PFSK-1 (cell line): ENCODE measurements at regions not wholly inside any gene's neighbourhood (a gene's known extent, or its start where the extent isn't known, plus 50 kb on each side); places are given as distances from the start of the nearest gene placed in this dataset.

Source experiments
- FOXP2 ChIP-seq: optimal IDR thresholded peaks from 2 replicates; pipeline ENCODE3; 2011; ENCODE audit warnings: borderline replicate concordance, control low read depth, inconsistent platforms; ENCODE audit not compliant: insufficient read depth; ENCODE audit errors: extremely low read length, extremely low read depth
- POLR2AphosphoS5 ChIP-seq: IDR thresholded peaks from 2 replicates; pipeline ENCODE4 v1.6.1; 2012; ENCODE audit warnings: low read depth, mild to moderate bottlenecking, control low read depth, low read length, moderate library complexity
- SIN3A ChIP-seq: IDR thresholded peaks from 2 replicates; pipeline ENCODE4 v1.6.1; 2012; ENCODE audit warnings: mild to moderate bottlenecking, low read length, moderate library complexity, borderline replicate concordance; ENCODE audit not compliant: insufficient read depth
- TAF1 ChIP-seq: IDR thresholded peaks from 2 replicates; pipeline ENCODE4 v1.6.1; 2012; ENCODE audit warnings: low read length, control low read depth, borderline replicate concordance; ENCODE audit not compliant: insufficient read depth
- TF ChIP-seq, protein P1 (sequence below), 2 experiments: IDR thresholded peaks; 2 replicates each; pipeline versions ENCODE4 v1.6.1 to v1.8.0; 2011 to 2012; ENCODE audit warnings: low read depth in 2 of 2, low read length in 2 of 2, control low read depth in 1 of 2, inconsistent platforms in 1 of 2, mild to moderate bottlenecking in 1 of 2, moderate library complexity in 1 of 2; ENCODE audit not compliant: insufficient read depth in 1 of 2

DNA sequence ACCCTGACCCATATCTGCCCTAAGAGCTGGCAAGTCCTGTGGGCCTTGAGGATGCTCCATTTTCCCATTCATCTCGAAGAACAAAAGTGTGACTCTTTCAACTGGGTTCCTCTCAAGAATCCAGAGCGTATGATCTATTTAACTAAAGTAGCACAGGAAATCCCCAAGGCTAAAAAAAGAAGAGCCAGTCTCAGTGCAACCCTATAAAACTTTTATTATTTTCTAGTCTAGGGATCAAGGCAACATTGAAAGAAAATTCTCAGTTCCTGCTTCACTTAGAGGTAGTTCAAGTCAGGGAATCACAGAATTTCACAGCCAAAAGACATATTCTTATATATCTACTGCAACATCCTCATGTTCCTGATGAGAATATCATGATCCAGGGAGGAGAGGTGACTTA is 51.6 kb upstream of the GRM7 start:
- no peak for TF ChIP-seq SIN3A
- TF ChIP-seq, protein P1, sequence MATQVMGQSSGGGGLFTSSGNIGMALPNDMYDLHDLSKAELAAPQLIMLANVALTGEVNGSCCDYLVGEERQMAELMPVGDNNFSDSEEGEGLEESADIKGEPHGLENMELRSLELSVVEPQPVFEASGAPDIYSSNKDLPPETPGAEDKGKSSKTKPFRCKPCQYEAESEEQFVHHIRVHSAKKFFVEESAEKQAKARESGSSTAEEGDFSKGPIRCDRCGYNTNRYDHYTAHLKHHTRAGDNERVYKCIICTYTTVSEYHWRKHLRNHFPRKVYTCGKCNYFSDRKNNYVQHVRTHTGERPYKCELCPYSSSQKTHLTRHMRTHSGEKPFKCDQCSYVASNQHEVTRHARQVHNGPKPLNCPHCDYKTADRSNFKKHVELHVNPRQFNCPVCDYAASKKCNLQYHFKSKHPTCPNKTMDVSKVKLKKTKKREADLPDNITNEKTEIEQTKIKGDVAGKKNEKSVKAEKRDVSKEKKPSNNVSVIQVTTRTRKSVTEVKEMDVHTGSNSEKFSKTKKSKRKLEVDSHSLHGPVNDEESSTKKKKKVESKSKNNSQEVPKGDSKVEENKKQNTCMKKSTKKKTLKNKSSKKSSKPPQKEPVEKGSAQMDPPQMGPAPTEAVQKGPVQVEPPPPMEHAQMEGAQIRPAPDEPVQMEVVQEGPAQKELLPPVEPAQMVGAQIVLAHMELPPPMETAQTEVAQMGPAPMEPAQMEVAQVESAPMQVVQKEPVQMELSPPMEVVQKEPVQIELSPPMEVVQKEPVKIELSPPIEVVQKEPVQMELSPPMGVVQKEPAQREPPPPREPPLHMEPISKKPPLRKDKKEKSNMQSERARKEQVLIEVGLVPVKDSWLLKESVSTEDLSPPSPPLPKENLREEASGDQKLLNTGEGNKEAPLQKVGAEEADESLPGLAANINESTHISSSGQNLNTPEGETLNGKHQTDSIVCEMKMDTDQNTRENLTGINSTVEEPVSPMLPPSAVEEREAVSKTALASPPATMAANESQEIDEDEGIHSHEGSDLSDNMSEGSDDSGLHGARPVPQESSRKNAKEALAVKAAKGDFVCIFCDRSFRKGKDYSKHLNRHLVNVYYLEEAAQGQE (IDR thresholded peaks at IDR 0.05; ENCODE audit: insufficient read depth in 1 of 2, low read depth in 2 of 2, low read length in 2 of 2), result no peak
- TF ChIP-seq POLR2AphosphoS5, result no peak
- TF ChIP-seq TAF1, result no peak
- no peak for TF ChIP-seq FOXP2
